Activated T-cell treated with anti-CD3 and anti-CD28 coated beads for 48 hours (primary cell): ENCODE measurements at regions not wholly inside any gene's neighbourhood (a gene's known extent, or its start where the extent isn't known, plus 50 kb on each side); places are given as distances from the start of the nearest gene placed in this dataset.

ENCODE experiments used
- DNase-seq: peaks from one replicate; pipeline ENCODE4 v3.0.0-alpha.2; 2020; ENCODE audit warnings: low read depth

DNA sequence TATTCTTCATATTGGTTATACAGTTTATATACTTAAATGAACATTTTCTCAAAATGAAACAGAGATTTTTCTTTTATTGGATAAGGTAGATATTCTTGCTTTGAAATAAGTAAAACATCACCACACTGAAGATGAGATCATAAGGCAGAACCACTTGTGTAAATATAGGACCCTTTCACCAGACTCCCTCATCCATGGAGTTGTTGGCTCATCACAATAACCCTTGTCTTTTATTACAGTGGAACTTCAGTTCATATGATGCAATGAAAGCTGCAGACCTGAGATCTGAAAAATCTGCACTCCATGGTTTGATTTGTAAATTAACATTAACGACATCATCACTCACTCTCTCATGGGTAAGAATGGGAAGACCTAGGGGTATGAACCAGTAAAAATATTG is 51.9 kb upstream of the DBX2 start:
- DNase-seq = no peak

DNA sequence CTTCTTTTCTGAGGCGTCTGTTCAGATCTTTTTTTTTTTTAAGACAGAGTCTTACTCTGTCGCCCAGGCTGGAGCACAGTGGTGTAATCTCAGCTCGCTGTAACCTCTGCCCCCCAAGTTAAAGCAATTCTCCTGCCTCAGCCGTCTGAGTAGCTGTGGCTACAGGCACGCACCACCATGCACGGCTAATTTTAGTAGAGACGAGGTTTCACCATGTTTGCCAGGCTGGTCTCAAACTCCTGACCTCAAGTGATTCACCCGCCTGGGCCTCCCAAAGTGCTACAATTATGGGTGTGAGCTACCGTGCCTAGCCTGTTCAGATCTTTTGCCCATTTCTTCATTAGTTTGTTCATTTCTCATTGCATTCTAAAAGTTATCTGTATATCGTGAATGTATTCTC is 55.1 kb upstream of the DBX2 start:
- DNase-seq = no peak

DNA sequence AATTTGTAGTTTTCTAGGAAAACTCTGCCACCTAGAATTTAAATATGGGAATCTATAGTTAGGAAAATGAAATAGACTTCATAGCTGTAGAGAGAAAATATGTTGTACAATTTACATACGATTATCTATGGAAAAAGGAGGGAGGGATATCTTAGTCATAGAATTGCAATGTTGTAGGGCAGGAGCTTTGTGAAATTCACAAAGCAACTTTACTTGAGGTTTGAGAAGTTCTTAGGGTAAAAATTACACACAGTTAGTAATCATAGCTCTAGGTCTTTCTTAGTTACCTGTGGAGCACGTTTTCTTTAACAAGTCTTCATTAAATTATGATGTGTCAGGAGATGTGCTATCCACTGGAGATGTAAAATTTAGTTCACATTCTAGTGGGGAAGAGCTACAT is 61.4 kb upstream of the DBX2 start:
- no peak for DNase-seq

DNA sequence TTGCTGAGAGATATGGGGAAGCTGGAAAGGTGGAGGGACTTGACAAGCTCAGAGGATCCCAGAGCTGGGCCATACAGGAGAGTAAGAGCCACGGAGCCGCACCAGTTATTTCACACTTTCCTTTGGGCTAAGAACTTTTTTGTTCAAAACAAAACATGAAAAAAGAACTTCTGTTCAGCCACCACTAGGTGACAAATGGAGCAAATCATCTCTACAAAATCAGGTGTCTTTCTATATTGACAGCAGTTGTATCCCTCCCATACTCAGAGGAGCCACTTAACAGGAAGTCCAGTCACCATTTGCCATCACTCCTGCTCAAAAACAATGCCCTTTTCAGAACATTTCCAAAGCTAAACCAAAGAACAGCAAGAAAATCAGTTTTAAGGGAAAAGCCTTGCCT is 70.3 kb upstream of the DBX2 start:
- DNase-seq = no peak

DNA sequence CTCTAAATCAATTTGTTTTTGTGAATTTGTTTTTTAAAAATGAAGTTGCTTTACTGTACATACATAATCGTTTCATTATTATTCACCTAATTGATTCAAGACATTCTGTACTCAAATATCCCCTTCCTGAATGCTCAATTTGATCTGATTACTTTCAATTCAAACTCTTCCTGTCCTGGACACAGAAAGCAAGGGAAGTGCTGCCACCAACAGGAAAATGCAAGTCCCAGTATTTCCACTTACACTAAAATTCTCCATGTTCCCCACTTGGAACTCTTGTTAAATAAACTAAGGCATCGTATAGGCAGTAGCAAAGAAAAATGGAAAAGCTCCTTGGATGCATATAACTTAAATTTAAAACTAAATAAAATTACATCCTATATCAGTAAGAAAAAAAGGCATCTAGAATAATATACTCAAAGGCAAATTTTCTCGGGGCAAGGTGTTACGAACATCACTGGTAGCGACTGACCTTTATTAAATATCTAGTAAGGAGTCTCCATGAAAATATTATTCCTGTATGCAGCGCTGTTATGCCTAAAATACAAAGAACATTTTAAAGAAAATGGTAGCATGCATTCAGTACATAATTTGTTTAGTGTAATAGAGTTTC is 72.0 kb upstream of the DBX2 start:
- DNase-seq = no peak

DNA sequence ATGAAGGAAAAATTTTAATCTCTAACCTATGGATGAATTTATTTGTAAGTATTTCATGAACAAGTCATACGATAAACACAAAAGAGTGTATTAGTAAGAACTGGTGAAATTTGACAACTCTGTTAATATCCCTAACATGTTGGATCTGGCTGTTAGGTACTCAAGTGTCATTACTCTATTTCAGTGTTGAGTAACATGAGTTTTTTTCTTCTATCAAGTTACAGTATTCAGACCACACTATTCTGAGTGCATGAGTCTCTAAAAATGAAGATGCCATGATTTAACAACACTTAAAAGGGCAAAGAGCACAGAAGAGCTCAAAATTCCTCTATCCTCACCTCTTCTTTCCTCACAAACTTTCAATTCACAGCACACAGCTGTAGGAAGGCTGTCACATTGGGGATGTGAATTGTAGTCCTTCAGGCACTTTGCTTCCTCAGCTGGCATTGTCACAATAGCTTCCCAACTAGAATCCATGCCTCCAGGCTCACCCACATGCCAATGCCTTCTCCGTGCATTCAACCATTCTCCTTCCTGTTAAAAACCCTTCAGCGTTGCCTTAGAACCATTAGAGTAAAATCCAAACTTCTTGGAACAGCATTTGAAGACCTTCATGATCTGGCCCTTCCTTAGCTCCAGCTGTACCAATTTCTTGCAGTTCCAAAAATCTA is 73.7 kb upstream of the DBX2 start:
- DNase-seq = no peak

DNA sequence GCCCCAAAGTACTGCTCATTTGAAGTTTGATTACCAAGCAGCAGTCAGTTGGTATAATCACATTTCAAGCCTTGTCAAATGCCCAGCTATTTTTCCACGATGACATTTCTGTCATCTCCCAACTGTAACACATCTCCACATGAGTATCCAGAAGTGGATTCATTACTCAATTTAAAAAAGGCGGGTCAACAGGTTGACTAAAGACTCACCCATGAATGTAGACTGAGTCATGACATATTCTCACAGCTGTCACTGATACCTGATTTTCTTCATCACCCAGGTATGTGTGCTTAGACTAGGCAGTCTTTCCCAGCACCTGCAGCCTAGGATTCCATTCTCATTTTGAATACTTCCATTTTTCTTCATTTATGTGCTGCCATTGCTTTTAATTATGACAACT is 75.1 kb upstream of the DBX2 start:
- no peak for DNase-seq

DNA sequence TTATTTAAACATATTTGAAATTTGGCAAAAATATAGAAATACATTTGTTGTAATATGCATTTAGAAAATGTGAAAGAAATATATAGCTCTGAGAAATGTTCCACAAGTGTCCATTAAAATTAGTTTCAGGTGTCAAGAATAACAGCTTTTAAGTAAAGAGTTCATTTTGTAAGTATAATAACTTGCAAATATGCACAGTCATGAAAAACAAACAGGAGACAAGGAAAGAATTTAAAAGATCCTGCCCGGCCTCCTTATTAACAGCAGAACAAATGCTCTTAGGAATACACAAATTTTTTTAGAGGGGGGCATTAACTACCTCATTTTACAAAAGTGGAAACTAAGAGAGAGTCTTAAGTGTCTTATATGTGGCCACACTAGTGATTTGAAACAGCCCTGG is 77.7 kb upstream of the DBX2 start:
- DNase-seq = no peak

DNA sequence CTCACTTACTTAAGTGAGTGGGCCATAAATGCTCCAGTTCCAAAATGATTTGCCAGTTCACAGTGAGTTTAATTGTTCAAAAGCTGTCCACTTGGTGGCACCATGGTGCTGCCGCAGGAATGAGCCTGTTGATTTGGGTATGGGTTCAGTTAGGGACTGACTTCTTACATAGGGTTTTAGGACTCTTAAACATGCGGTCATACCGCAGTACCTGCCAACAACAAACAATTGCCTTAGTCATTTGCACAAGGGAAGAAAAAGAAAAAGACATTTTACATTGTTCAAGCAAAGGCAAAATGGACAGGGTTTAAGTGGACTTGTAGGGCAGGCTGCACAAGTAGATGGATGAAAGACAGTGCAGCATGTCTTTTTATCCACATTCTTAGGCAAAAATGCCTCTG is 80.0 kb upstream of the DBX2 start:
- DNase-seq = peak; percentile 15

DNA sequence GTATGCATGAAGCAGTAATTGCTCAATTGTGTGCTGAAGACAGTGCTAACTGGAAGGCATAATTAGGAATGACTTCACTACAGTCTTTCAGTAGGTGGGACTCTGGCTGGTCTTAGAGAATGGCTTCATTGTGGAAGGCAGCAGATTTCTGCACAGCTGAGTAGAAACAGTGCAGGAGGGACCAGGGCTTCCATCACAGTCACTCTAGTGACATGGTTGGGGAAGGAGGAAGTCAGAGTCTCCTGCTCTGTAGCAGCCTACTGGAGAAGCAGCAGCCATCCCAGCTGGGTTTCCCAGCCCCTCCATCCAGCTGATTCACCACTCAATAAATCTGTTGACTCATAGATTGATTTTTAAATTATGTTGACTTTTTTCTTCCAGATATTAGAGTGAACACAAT is 80.6 kb upstream of the DBX2 start:
- DNase-seq = no peak

DNA sequence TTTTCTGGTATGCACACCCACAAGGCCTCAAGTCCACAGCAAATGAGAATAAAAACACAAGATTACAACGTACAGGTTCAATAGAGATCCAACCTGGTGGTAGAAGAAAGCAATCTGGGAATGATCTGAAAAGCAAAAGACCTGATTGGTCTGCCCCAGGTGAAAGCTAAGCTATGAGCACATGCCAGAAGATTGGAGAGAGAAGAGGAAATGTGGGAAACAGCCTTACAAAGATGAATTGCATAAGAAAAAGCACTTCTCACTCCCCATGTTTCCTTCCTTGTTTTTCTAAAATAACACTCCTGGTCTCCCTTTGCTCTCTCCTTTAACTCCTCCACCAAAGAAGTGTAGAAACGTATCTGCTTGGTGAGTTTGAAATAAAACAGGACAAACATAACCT is 77.3 kb upstream of the ANO6 start:
- no peak for DNase-seq

DNA sequence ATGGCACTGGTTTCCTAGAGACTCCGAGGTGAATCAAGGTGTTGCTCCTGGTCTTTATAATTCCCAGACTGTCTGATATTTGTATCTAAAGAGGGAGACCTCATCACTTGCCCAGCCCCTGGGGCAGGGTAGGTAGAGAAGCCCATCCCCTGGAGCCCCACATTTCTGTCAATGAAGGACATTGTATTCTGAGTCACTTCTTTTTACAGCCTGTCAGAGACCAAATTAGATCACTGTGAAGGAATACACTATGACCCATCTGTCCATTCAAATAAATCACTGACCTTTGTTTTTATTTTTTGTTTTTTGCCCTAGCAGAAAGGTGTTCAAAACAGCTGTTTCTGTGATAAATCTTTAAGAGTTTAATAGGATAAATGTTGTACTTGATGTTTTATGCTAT is 67.9 kb upstream of the ANO6 start:
- no peak for DNase-seq

DNA sequence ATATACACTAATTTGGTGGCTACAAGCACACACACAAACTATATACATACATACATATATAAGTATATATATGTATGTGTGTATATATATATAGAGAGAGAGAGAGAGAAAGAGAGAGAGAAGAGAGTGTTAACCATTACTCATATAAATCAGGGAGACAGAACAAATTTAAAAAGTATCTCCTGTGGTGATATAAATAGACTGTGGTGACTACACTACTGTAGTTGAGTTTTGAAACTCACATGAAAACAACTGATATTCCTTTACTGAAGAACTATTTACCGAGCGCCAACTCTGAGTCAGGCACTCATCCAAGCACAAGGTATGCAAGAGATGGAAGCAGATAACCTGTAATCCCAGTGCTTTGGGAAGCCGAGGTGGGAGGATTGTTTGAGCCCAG is 67.3 kb upstream of the ANO6 start:
- DNase-seq = no peak

DNA sequence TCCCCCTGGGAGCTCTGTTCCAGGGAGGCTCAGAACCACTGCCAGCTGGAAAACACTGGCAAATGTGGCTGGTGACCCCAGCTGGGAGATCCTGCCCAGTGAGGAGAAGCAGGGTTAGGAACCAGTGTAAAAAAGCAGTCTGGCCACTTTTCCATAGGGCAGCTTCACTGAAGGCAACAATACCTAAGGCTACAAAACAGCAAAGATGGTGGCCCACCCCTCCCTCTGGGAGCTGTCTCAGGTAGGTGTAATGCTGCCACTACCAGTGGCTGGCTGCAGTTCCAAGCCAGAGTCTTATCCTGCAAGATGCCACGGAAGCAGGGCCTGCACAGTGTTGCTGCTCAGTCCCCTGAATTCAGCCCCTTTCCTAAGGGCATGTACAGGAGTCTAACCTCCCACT is 50.6 kb upstream of the ANO6 start:
- DNase-seq = no peak

DNA sequence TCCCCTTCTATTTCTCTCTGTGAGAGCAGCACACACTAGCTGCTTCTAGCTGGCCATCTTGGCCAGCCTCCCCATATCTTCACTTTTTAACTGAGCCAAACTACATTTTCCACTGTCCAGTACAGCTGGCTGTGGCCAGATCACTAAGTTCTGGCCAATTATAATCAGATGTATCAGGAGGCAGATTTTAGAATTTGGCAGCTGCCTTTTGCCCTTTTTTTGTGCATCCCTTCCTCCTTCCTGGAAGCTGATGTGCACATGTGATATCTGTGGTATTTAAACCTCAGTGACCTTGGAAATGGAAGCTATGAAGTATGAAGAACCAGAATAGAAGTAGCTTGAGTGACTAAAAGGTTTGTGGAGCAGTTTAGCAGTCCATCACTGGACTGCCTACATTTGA is 49.8 kb upstream of the ANO6 start:
- DNase-seq = no peak
